Activated naive CD4-positive, alpha-beta T cell treated with anti-CD3 and anti-CD28 coated beads, Interleukin-2, amount 10 ng/mL, durations not matched to agents 7 days and 5 days (primary cell): ENCODE measurements at regions not wholly inside any gene's neighbourhood (a gene's known extent, or its start where the extent isn't known, plus 50 kb on each side); places are given as distances from the start of the nearest gene placed in this dataset.

Source experiments
- CTCF ChIA-PET: fragments of 350-600 bp; sonication (Branson Sonifier 250); formaldehyde crosslinking; loops from one replicate; lab custom pipeline; 2021; ENCODE audit warnings: antibody characterized with exemption; lab: Charles Lee
- DNase-seq: peaks from one replicate; pipeline ENCODE4 v3.0.0-alpha.2; 2020
- H3K27ac Mint-ChIP-seq: one replicate; pipeline ENCODE4 v1.8.0; 2021; ENCODE audit warnings: mild to moderate bottlenecking, moderate library complexity, mixed read lengths
- H3K27me3 Mint-ChIP-seq: one replicate; pipeline ENCODE4 v1.8.0; 2021; ENCODE audit warnings: mild to moderate bottlenecking, mixed read lengths
- H3K36me3 Mint-ChIP-seq: one replicate; pipeline ENCODE4 v1.8.0; 2021; ENCODE audit warnings: mixed read lengths
- H3K4me1 Mint-ChIP-seq: one replicate; pipeline ENCODE4 v1.8.0; 2021; ENCODE audit warnings: mixed read lengths
- H3K4me3 Mint-ChIP-seq: one replicate; pipeline ENCODE4 v1.8.0; 2021; ENCODE audit warnings: mild to moderate bottlenecking, moderate library complexity, mixed read lengths
- H3K9me3 Mint-ChIP-seq: one replicate; pipeline ENCODE4 v1.8.0; 2021; ENCODE audit warnings: mixed read lengths

GRCh38 chr4:138838251-138838650 lies 177.3 kb upstream of the NOCT start:
- no peaks in the 10 kb centered on the region for H3K4me1 Mint-ChIP-seq
- H3K36me3 Mint-ChIP-seq = no peaks in the 10 kb centered on the region
- CTCF ChIA-PET = no interaction called here
- no peak for DNase-seq
- H3K27me3 Mint-ChIP-seq = peaks cover 6% of the 10 kb centered on the region
- H3K27ac Mint-ChIP-seq = no peak overlapping the region
- H3K4me3 Mint-ChIP-seq = no peak overlapping the region
- H3K9me3 Mint-ChIP-seq = no peaks in the 10 kb centered on the region

- H3K9me3 Mint-ChIP-seq = no peaks in the 10 kb centered on the region
- H3K4me3 Mint-ChIP-seq = no peak overlapping the region
- no peaks in the 10 kb centered on the region for H3K36me3 Mint-ChIP-seq
- H3K4me1 Mint-ChIP-seq = no peaks in the 10 kb centered on the region
- no peak overlapping the region for H3K27ac Mint-ChIP-seq
- peaks cover 4% of the 10 kb centered on the region for H3K27me3 Mint-ChIP-seq
- CTCF ChIA-PET = no interaction called here
- DNase-seq = no peak
Measured at GRCh38 chr4:138835832-138836533, 179.6 kb upstream of the NOCT start.

DNA sequence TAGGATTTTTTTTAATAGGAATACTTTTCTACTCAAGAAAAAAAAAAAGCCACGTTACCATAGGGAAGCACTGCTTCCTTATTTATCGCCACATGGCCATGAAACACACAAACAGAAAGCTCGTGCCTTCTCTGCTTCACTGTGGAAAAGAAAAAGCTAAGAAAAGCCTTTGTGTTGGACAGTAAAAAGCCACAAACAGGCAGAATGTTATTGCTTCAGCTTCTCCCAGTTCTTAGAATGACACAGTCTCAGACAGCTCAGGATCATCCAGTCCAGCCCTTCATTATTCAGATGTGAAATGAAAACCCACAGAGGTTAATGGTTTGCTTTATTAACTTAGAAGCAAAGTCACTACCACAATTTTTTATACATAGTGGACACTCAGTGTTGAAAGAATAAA lies 181.6 kb upstream of the NOCT start:
- no peak overlapping the region for H3K27ac Mint-ChIP-seq
- H3K4me1 Mint-ChIP-seq = no peaks in the 10 kb centered on the region
- H3K36me3 Mint-ChIP-seq = no peaks in the 10 kb centered on the region
- no peaks in the 10 kb centered on the region for H3K9me3 Mint-ChIP-seq
- no peak for DNase-seq
- H3K4me3 Mint-ChIP-seq = no peak overlapping the region
- peaks cover 4% of the 10 kb centered on the region for H3K27me3 Mint-ChIP-seq
- CTCF ChIA-PET = interaction anchor here (0.7 kb wide), 1 partner anchor 54 kb away, joined by 3 read pairs; no protein-coding TSS in a partner anchor

DNA sequence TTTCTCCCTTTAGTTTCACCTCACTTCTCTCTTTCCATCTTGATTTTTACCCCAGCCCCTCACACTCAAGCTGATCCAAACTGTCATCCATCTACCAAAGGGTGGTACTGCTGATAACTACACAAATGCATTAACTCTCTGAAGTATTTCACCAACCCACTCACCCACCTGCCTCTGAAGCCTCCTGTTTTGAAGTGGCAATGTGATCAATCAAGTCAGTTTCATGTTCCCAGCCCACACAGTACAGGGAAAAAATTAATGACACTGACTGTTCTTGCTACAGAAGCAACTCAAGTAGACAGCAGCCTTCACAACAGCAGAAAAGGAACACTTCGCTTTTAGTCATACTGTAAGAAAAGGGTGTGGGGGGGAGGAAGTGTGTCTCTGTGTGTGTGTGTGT lies 183.0 kb upstream of the NOCT start:
- no peaks in the 10 kb centered on the region for H3K36me3 Mint-ChIP-seq
- H3K4me3 Mint-ChIP-seq = no peak overlapping the region
- DNase-seq = no peak
- no peak overlapping the region for H3K27ac Mint-ChIP-seq
- H3K27me3 Mint-ChIP-seq = peaks cover 4% of the 10 kb centered on the region
- H3K9me3 Mint-ChIP-seq = no peaks in the 10 kb centered on the region
- H3K4me1 Mint-ChIP-seq = no peaks in the 10 kb centered on the region
- CTCF ChIA-PET = no interaction called here

DNA sequence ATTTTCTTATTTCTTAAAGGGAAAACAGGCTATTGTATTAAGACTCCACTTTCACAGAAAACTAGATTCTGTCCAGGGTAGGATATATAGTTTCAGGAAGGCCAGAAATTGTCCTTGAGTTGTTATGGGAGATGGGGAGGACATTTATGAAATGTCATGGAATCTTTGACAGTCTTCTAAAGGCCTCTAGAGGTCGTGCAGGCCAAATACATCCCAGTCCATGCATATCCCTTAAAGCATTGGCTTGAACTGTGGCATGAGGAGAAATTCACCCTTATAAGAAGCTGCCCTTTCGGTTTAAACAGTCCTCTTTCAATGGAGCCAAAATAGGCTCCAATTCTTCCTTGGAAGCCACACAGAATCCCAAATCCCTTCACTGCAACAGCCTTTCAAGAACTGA lies 183.6 kb upstream of the NOCT start:
- H3K4me3 Mint-ChIP-seq = no peak overlapping the region

DNA sequence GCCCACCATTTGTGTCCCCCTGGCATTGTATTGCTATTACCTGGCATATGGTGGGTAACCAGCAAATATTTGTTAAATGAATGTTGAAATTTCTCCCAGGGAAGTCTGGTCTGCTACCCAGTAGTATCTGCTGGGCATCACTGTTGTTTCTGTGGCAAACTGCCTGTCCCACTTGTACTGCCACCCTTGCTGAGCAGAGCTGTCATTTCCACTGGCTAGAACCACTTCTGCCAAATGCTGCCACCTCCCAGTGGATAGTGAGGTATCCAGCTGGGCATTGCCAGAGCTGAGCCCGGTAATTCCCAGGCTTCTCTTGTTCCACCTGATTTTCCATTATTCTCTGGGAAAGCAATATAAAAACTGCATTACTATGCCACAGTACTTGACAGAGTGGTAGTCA lies 186.7 kb upstream of the NOCT start:
- CTCF ChIA-PET = no interaction called here
- H3K4me3 Mint-ChIP-seq = no peak overlapping the region

More for the DNA sequence above, 183.6 kb upstream of the NOCT start:
- Mint-ChIP-seq H3K36me3 (no peaks in the 10 kb centered on the region), H3K9me3 (no peaks in the 10 kb centered on the region), H3K27ac (no peak overlapping the region), H3K27me3 (peaks cover 4% of the 10 kb centered on the region), H3K4me1 (no peaks in the 10 kb centered on the region)
- no peak for DNase-seq
- CTCF ChIA-PET = no interaction called here

DNA sequence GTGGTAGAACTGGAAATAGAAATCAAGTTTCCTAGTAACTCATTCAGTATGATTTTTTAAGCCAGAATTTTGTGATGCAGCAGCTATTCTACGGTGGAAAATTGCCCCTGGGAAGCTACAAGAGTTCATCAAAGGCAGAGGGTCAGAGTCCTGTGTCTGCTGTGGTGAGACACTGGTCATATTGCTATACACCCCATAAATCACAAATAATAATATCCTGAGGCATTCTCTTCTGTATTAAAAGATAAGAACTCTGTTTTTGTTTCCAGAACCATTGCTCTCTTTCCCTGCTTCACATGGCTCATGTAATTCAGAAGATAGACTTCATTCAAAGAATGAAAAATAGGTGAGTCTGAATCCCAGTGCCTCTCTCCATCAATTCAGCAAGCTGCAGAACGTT lies 188.8 kb upstream of the NOCT start:
- no peak for DNase-seq
- Mint-ChIP-seq H3K27me3 (no peaks in the 10 kb centered on the region), H3K9me3 (no peaks in the 10 kb centered on the region), H3K4me1 (no peaks in the 10 kb centered on the region), H3K36me3 (no peaks in the 10 kb centered on the region), H3K4me3 (no peak overlapping the region), H3K27ac (no peak overlapping the region)
- CTCF ChIA-PET = no interaction called here

More for the DNA sequence above, 186.7 kb upstream of the NOCT start:
- DNase-seq = no peak
- H3K36me3 Mint-ChIP-seq = no peaks in the 10 kb centered on the region
- H3K27me3 Mint-ChIP-seq = peaks cover 4% of the 10 kb centered on the region
- H3K27ac Mint-ChIP-seq = no peak overlapping the region
- no peaks in the 10 kb centered on the region for H3K4me1 Mint-ChIP-seq
- no peaks in the 10 kb centered on the region for H3K9me3 Mint-ChIP-seq

GRCh38 chr4:138826322-138826721 lies 189.3 kb upstream of the NOCT start:
- no peak for DNase-seq
- H3K9me3 Mint-ChIP-seq = no peaks in the 10 kb centered on the region
- no peak overlapping the region for H3K4me3 Mint-ChIP-seq
- H3K36me3 Mint-ChIP-seq = no peaks in the 10 kb centered on the region
- CTCF ChIA-PET = no interaction called here
- no peaks in the 10 kb centered on the region for H3K27me3 Mint-ChIP-seq
- no peaks in the 10 kb centered on the region for H3K4me1 Mint-ChIP-seq
- H3K27ac Mint-ChIP-seq = no peak overlapping the region

DNA sequence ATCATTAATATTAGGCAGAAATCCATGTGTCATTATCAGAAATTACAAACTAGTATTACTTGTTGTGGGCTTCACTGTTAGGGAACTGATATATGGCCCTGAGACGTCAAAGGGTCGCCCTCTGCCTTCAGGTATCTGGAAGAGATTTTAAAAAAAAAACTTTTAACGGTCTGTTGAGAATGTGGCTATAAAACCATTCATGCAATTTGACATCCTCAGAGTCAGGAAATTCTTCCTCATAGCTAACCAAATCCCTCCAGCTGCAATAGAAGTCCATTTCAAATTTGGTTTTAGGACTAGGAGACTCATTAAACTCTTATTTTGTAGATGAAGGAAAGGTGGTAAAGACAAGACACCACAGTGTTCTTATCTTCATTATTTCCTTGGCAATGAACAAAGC lies 194.2 kb upstream of the NOCT start:
- CTCF ChIA-PET = no interaction called here
- no peaks in the 10 kb centered on the region for H3K27me3 Mint-ChIP-seq

GRCh38 chr4:138816875-138817274 lies 198.7 kb upstream of the NOCT start:
- DNase-seq = no peak
- no peaks in the 10 kb centered on the region for H3K27me3 Mint-ChIP-seq
- H3K36me3 Mint-ChIP-seq = no peaks in the 10 kb centered on the region
- H3K4me1 Mint-ChIP-seq = no peaks in the 10 kb centered on the region
- H3K4me3 Mint-ChIP-seq = no peak overlapping the region
- CTCF ChIA-PET = no interaction called here
- no peak overlapping the region for H3K27ac Mint-ChIP-seq
- no peaks in the 10 kb centered on the region for H3K9me3 Mint-ChIP-seq

More for the DNA sequence above, 194.2 kb upstream of the NOCT start:
- Mint-ChIP-seq H3K4me3 (no peak overlapping the region), H3K9me3 (no peaks in the 10 kb centered on the region), H3K36me3 (no peaks in the 10 kb centered on the region), H3K4me1 (no peaks in the 10 kb centered on the region), H3K27ac (no peak overlapping the region)
- DNase-seq = no peak

GRCh38 chr4:138815811-138816210 lies 199.8 kb upstream of the NOCT start:
- CTCF ChIA-PET = no interaction called here
- H3K27me3 Mint-ChIP-seq = no peaks in the 10 kb centered on the region

GRCh38 chr4:138805736-138806135 lies 209.8 kb upstream of the NOCT start:
- Mint-ChIP-seq H3K4me1 (no peaks in the 10 kb centered on the region), H3K27ac (no peak overlapping the region), H3K36me3 (no peaks in the 10 kb centered on the region), H3K9me3 (no peaks in the 10 kb centered on the region), H3K4me3 (no peak overlapping the region), H3K27me3 (peaks cover 9% of the 10 kb centered on the region)
- no peak for DNase-seq
- CTCF ChIA-PET = no interaction called here

More at GRCh38 chr4:138815811-138816210, 199.8 kb upstream of the NOCT start:
- no peak for DNase-seq
- Mint-ChIP-seq H3K27ac (no peak overlapping the region), H3K9me3 (no peaks in the 10 kb centered on the region), H3K4me3 (no peak overlapping the region), H3K4me1 (no peaks in the 10 kb centered on the region), H3K36me3 (no peaks in the 10 kb centered on the region)

GRCh38 chr4:138804711-138805110 lies 210.9 kb upstream of the NOCT start:
- no peak for DNase-seq
- CTCF ChIA-PET = no interaction called here
- Mint-ChIP-seq H3K4me3 (no peak overlapping the region), H3K36me3 (no peaks in the 10 kb centered on the region), H3K9me3 (no peaks in the 10 kb centered on the region), H3K27me3 (peaks cover 9% of the 10 kb centered on the region), H3K27ac (no peak overlapping the region), H3K4me1 (no peaks in the 10 kb centered on the region)

DNA sequence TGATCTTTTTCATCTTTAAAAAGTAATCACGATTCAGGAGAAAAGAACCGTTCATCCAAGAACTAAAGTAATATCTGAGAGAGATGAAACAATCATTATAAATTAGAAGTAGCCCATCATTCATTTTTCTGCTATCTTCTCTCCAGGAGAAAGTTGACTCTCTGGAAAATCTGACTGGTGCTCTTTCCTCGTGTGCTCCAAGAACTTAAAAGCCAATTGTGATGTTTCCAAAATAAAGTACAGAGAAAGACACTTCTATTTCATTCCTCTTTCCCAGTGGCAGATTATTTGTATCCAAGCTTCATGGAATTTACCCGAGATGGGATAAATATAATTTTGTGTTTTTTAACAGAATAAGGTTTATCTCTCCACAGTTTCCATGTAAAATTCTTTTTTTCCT lies 212.5 kb upstream of the NOCT start:
- Mint-ChIP-seq H3K4me1 (no peaks in the 10 kb centered on the region), H3K27ac (no peak overlapping the region), H3K36me3 (no peaks in the 10 kb centered on the region), H3K9me3 (no peaks in the 10 kb centered on the region), H3K27me3 (peaks cover 9% of the 10 kb centered on the region), H3K4me3 (no peak overlapping the region)
- DNase-seq = no peak
- CTCF ChIA-PET = no interaction called here

DNA sequence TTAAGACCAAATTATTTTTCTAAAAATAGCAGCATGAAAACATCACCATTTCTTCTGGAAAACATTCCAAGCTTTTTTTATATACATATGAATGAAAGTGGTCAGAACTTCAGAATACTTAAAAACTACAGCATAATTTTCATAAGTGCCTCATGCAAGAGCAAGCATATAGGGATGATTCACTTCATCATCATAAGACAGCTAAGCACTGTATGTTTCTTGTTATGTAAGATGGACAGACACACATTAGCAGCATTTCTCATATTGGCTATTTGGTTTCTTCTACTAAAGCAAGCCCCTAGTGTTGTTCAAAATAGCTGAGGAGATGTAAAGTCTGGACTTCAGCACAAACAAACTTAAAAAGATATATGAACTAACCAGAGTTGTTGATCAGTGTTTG lies 213.1 kb upstream of the NOCT start:
- H3K36me3 Mint-ChIP-seq = no peaks in the 10 kb centered on the region
- CTCF ChIA-PET = no interaction called here
- H3K4me1 Mint-ChIP-seq = no peaks in the 10 kb centered on the region
- no peak overlapping the region for H3K27ac Mint-ChIP-seq
- no peaks in the 10 kb centered on the region for H3K9me3 Mint-ChIP-seq
- DNase-seq = no peak
- no peak overlapping the region for H3K4me3 Mint-ChIP-seq
- peaks cover 9% of the 10 kb centered on the region for H3K27me3 Mint-ChIP-seq
